ENCODE measurements at regions not wholly inside any gene's neighbourhood (a gene's known extent, or its start where the extent isn't known, plus 50 kb on each side); places are given as distances from the start of the nearest gene placed in this dataset.
"Not testable (repeated sequence)": the region's sequence is repeated elsewhere in the genome, so short reads cannot be mapped to it uniquely, and the experiment has no call there.

DNA sequence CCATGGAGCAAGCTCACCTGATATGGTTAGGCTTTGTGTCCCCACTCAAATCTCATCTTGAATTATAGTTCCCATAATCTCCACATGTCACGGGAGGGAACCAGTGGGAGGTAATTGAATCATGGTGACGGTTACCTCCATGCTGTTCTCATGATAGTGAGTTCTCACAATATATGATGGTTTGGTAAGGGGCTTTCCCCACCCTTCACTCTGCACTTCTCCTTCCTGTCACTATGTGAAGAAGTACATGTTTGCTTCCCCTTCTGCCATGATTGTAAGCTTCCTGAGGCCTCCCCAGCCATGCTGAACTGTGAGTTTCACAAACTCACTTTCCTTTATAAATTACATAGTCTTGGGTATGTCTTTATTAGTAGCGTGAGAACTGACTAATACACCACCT is 435.7 kb upstream of the ID2 start:
- DNase-seq (ENCODE audit: low spot score), result no peak

DNA sequence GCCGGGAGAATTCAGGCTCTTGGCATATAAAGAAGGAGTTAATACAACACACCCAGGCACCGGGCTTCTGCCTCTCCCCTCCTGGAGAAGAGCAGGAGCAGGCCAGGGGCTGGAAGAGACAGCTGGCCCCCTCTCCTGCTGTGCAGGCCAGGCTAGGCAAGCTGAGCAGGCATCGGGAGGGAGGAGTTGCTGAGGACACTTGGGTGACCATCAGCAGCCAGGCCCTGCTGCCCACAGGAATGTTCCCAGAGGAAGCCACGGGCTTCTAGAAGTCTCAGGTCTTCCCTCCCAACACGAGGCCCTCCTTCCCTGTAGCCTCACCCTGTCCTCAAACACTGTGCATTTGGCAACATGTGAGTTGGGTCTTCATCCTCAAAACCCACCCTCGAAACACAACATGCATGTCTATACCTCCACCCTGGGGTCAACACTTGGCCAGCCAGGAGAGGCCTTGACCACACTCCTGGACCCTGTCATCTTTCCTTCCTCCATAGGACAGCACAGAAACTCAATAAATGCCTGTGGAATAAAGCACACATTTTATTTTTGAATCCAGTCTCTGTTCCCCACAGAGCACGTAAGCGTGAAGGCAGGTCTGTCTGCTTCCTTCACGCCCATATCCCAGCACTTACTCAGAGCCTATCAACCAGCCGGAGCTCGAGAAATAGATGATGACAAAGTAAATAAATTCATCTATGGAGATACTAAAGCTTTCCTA is 433.8 kb upstream of the ID2 start:
- no peak for DNase-seq (ENCODE audit: low spot score)

DNA sequence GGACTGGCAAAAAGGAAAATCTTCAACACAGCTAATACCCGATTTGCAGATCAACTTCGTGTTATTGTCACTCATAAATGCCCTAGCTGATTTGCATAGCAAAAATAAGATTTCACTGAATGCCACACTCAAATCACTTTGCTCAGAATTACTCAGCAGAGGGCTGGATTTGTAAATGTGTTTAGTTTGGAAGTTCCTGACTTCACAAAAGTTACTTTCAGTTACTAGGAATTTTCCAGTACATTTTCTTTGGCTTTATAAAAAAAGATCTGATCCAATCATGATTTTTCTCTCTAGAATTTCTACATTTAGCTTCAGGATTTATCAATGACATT is 433.3 kb upstream of the ID2 start:
- DNase-seq (ENCODE audit: low spot score), result peak; percentile 41

DNA sequence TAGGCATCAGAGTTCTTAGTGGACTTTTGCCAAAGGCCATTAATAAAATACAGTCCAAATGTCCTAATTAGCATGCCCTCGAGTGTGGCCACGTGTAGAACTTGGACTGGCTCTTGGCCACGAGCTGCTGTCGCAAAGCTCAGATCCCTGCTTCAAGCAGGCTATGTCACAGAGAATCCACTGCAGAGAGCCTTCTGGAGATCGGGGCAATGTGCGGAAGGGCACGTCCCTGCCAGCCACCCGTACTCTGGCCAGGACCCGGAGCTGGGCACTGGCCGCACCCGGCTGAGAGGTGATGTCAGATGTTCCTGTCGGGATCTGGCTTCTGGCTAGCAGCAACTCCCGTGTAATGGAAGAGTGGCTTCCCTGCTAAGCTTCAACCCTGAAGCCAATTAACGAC is 432.7 kb upstream of the ID2 start:
- DNase-seq (ENCODE audit: low spot score), result no peak

DNA sequence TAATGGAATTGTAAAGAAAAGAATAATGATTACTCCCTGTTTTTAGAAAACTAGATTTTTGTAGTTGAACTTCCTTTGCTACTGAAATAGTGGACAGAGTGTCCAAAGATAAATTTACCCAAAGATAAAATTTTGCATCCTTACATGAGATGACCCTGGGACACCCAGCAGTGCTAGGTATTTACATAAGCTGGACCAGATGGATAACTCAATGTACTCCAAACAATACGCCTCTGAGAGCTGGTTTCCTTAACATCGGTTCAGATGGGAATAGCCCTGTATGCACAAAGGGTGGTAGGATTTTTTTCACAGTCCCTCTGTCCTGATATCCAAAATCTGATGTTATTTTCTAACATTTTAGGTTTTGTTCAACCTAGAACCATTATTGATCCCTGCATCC is 432.1 kb upstream of the ID2 start:
- DNase-seq (ENCODE audit: low spot score), result no peak

DNA sequence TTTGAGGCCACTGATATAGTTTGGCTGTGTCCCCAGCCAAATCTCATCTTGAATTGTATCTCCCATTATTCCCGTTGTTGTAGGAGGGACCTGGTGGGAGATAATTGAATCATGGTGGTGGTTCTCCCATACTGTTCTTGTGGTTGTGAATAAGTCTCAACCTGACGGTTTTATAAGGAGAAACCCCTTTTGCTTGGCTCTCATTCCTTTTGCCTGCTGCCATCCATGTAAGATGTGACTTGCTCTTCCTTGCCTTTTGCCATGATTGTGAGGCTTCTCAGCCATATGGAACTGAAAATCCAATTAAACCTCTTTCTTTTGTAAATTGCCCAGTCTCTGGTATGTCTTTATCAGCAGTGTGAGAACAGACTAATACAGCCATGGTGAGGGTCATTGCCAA is 431.6 kb upstream of the ID2 start:
- DNase-seq (ENCODE audit: low spot score), result not testable (repeated sequence)

DNA sequence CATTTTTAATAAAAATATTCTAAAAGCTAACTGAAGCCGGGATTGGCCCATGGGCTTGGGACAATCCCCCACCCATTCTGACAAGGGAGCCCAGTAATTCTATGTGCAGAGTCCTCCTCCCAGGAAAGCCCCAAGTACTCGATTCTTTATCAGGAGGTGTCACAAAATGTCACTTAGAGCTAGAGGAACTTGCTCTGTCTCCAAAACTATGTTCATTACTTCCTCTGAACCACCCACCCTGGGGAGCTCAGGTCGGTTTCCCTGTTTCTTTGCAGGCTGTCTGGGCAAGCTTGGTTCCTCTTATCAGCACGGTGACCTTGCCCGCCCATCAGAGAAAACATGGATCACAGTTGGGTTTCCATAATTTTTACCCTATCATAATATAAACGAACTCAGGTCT is 430.6 kb upstream of the ID2 start:
- no peak for DNase-seq (ENCODE audit: low spot score)

DNA sequence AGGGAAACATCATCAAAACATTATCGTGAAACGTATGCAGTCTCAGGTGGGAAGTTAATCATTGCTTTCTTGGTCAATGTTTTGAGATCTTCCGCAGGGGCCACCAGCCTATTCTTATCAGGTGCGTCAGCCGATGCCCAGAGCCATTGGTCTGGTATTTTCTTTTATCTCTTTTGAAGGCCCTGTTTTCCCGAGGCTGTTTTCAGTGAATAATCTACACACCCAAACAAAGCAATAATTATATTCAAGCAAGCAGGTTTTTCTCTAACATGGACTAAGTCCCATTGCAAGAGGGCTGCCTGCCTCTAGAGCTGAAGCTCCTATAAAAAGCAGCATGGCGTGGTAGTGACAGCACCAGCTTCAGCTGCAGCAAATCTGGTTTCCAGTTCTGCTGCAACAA is 430.0 kb upstream of the ID2 start:
- no peak for DNase-seq (ENCODE audit: low spot score)

DNA sequence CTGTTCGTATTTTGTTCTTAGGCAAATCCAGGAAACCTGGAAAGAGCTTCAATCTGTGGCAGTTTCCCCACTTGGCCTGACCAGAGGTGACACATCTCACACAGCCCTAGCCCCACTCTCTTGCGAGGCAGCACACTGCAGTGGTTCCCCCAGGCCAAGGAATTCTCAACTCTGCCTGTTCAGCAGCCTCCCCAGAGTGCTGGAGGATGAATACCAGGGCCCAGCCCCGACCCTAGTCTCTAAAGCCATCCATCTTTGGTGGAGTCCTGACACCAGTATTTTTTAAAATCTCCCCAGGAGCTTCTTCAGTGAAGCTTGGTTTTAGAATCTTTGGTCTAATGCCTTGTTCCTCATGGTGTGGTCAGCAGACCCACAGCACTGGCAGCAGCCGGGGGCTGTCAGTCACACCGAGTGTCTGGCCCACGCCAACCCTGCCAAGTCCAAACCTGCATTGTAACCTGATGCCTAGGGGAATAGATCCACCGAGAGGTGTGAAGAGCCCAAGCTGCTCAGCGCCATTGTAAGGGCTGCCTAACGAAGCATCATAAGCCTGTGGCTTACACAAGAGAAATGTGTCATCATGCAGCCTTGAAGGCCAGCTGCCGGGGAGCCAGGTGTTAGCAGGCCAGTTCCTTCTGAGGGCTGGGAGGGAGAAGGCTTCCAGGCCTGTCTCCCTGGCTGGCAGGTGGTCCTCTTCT is 428.7 kb upstream of the ID2 start:
- DNase-seq (ENCODE audit: low spot score), result no peak

DNA sequence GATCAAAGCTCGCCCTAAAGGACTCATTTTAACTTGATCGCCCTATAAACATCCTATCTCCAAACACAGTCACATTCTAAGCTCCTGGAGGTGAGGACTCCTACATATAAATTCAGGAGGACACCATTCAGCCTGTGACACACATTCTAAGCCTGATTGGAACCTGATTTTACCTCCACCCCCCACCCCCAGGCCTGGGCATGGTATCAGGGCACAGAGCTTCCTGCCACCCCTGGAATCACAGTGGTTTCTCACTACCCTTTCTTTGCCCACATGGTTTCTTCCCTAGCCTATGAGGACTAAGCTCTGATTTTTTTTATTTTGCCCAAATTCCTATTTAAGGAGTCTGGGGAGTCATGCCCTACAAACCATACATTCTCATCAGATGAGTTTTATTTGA is 428.1 kb upstream of the ID2 start:
- no peak for DNase-seq (ENCODE audit: low spot score)

DNA sequence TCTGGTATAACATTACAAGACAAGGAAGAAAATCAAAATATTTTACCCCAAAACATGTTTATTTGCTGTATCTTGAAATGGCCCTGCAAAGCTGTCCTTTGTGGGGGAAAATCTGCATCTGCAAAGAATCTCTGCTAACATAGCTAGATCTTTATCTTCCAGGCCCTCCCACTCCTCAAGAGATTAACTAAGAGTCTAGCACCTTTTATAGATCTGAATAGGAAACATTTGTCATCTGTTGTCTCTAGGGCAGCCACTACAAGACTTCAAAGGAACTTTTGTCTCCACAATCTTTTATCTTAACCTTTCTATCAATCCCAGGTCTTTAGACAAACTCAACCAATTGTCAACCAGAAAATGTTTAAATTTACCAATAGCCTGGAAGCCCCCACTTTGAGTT is 427.6 kb upstream of the ID2 start:
- not testable (repeated sequence) for DNase-seq (ENCODE audit: low spot score)

DNA sequence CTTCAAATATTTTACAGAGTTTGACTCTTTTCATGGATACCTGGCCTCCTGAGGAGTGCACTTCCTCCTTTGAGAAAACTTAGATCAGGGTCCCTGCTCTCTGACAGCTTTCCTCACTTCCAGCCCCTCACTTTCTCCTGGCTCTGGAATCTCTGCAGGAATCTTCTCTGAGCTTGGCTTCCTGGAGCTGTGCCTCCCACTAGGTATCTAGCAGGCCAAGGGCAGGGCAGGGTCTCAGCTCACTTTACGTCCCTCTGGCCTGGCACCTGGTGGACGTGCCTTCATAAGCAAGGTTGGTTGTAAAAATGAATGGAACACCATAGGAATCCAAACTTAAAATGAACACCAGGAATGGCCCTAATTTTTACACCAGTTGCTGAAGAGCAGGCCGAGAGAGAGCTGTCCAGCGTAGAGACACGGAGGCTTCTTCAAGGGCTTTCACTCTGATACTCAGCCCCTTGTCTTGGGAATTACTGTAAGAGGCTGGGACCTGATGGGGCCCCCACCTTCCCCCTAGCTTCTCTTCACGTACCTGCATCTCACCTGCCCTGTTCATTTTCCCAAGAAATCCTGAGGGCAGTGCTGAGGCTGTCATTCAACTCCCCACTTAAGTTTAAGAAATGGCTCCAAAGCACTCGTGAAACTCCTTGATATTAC is 426.9 kb upstream of the ID2 start:
- DNase-seq (ENCODE audit: low spot score), result no peak

DNA sequence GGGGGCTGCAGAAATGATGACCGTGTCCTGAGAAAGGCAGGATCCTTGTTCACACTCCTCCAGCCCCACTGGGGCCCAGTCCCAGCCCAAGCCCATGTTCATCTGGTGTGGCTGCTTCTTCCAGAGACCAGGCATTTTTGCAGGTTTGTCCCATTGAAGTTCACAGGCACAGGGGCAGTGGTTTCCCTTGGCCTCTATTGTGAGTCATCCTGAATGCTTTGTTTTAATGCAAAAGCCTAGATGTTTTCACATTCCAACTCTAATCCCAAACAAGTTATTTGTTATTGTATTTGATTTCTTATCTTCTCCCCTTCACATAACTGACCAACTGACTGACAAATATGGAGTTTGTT is 426.4 kb upstream of the ID2 start:
- DNase-seq (ENCODE audit: low spot score), result no peak

DNA sequence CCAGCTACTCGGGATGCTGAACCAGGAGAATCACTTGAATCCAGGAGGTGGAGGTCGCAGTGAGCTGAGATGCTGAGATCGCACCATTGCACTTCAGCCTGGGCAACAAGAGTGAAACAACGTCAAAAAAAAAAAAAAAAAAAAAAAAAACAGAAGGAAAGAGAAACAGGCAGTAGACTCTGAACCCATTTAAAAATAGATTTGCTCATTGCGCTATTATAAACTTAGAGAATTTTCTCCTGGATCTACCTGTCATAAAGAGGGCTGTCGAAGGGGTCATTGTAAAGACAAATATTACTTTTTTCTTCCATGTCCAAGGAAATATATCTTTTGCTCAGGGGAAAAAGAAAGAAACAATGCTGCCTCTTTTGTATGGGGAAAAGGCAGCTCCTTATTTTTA is 425.0 kb upstream of the ID2 start:
- no peak for DNase-seq (ENCODE audit: low spot score)

DNA sequence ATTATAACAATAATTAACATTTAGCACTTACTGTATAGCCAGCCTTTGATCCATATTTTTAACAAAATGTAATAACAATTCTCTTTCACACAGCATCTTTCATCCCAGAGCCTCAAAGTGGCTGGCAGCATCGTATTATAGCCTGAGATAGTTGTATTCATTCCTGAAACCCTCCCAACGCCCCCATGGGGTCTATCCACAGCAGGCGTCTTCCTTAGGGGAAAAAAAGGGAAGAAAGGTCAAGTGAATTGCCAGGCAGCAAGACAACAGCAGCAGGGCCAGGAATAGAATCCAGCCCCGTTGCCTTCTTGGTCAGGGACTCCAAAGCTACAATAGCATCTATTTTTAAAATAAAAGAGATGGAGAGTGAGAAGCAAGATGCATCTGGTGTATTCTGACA is 424.4 kb upstream of the ID2 start:
- DNase-seq (ENCODE audit: low spot score), result no peak

DNA sequence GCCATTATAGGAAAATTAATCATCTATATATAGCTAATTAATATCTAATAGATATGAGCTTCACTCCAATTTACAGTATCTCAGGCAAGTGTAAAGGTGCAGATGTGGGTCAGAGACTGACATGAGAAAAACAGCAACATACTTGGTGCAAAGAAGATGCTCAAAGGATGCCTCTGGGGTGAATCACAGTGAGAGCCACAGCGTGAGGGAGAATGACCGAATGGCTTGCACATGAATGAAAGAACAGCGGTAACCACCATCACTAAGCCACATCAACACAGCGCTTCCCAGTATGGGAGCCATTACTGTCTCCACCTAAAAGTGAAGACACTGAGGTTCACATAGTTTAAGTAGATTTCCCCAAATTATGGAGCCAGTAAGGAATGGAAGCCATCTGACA is 423.4 kb upstream of the ID2 start:
- DNase-seq (ENCODE audit: low spot score), result no peak

DNA sequence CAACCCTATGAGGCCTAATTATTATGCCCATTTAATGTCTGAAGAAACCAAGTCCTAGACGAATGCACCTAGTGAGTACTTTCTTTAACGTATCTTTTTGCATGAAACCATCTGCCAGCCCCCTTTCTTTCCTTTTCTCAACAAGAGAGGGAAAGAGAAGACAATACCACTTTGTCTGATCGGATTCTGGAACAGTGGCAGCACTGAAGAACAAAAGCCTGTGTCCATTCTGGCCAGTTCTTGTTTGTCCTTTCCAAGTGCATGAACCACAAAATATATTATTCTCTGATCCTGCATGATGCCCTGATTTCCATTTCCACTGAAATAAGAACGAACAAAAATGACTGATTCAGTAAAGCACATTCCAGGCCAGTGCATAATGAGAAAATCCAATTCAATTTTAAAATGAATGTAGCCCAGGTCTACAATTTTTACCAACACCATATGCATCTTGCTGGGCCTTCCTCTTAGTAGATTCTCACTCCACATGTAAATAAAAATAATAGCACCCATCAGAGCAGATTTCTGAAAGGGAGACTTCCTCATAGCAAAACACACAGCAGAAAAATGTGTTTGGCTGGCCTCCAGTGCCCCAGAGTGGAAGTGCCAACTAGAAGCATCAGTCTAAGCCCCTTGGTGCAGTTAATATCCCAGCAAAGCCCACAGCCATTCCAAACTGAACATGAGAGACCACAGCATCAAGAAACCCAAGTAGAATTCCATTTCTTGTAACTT is 422.6 kb upstream of the ID2 start:
- no peak for DNase-seq (ENCODE audit: low spot score)

DNA sequence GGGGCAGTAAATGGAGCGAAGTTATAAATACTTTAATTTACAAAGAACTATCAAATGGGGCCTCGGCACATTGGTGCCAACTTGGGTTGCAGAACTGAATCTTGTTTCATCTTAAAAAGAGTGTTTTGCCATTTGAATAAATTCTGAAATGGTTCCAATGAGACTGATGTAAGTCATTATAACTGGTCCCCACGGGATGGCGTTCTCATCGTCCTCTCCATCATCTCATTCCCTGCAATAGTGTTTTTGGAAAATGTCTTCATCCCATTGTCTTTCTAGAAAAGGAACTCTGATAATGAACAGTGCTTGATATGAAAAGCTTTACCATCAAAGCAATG is 422.0 kb upstream of the ID2 start:
- no peak for DNase-seq (ENCODE audit: low spot score)

DNA sequence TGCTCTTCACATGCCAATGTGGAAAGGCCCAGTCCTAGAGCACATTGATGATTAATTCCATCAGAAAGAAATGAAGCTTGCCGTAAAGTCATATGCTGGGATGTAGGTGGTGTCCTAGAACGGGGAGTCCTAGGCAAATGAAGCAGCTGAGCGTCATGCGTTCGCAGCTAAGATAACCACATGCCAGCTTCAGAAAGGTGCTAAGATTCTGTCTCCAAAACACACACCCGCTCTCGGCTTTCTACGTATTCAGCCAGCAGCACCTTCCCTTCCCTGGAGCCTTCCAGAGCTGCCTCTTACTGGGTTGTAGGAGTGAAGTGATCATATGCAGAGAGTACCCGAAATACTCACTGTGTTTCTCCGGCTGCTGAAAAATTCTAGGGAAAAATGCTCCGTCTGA is 421.6 kb upstream of the ID2 start:
- DNase-seq (ENCODE audit: low spot score), result no peak

DNA sequence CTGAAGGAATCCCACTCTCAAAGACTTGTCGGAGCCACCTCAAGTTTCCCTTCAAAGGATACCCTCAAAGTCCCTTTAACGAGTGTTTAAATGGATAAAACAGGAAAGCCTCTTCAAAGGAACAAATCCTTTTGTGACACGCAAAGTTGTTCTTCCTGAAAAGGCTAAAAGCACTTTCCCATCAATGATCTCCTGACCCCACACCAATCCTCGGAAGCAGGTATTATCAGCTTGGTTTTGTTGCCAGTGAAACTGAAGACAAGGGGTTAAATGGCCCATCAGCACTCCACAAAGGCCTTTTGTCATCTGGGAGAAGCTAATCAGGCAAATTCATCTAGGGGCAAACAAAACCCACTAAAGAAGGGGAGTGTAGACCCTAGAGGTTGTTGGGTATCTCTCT is 418.0 kb upstream of the ID2 start:
- no peak for DNase-seq (ENCODE audit: low spot score)

DNA sequence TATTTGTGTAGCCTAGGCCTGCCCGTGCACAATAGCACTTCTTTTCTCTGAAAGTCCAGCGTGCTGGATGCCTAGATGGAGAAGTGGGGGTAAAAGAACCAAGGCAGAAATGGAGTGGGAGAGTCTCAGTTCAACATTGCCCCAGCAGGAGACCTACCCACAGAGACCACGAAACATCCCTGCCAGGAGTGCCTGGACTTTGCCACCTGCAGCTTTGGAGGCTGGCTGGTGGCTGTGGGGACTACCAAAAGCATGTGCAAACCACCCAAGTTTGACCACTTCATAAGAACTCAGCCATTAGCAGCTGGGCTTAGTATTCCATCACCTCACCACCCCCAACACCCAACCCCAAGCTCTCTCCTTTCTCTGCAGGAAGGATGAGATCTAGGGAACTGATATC is 416.9 kb upstream of the ID2 start:
- DNase-seq (ENCODE audit: low spot score), result no peak

DNA sequence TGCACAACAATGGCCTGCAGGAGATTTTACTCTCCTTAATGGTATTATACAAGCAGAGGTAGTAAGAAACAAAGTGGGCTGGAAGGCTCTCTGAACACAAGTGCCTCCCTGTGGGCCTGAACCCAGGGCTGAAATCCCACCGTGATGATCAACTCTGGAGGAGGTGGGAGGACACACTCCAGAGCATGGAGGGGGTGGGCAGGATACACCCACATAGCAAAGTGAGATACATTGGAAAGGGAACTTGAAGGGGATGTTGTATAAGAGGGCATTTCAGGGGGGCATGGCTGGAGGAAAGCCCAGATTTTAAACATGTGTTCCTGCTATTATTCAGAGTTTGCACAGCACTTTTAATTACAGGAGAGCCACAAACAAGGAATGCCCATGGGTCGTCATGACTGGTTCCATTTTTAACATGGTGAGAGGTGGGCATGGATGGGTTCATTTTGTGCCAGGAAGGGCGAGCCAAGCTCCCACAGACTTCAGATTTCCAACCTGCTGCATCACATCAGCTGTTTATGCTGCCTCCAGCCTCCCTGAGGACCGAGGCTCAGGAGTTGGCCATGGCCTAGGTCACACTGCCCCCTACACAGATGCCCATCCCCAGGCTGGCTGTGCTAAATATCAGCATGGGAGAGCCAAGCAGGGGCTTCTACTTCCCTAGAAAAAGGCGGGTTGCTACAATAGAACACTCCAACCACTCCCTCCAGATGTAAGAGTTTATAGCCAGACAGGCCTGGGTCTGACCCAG is 416.2 kb upstream of the ID2 start:
- DNase-seq (ENCODE audit: low spot score), result no peak
